Activated CD4-positive, alpha-beta T cell treated with anti-CD3 and anti-CD28 coated beads for 48 hours (primary cell): ENCODE measurements at regions not wholly inside any gene's neighbourhood (a gene's known extent, or its start where the extent isn't known, plus 50 kb on each side); places are given as distances from the start of the nearest gene placed in this dataset.
"Not testable (repeated sequence)": the region's sequence is repeated elsewhere in the genome, so short reads cannot be mapped to it uniquely, and the experiment has no call there.

Experiments used
- DNase-seq: peaks from one replicate; pipeline ENCODE4 v3.0.0-alpha.2; 2020

- no peak for DNase-seq
These were observed 262.5 kb downstream of the FRK start for GRCh38 chr6:115798229-115798628.

GRCh38 chr6:115796829-115797228, 263.9 kb downstream of the FRK start:
- no peak for DNase-seq

GRCh38 chr6:115796061-115796460, 264.6 kb downstream of the FRK start:
- DNase-seq, result no peak

GRCh38 chr6:115783402-115784061, 277.2 kb downstream of the FRK start:
- DNase-seq, result no peak

GRCh38 chr6:115782612-115783011, 278.1 kb downstream of the FRK start:
- no peak for DNase-seq

- no peak for DNase-seq
These were observed 286.9 kb downstream of the FRK start for GRCh38 chr6:115773741-115774140.

- no peak for DNase-seq
These were observed 289.8 kb downstream of the FRK start for GRCh38 chr6:115770851-115771250.

- no peak for DNase-seq
These were observed 292.2 kb downstream of the FRK start for GRCh38 chr6:115768500-115768899.

- no peak for DNase-seq
These were observed 292.8 kb downstream of the FRK start for GRCh38 chr6:115767931-115768330.

GRCh38 chr6:115766745-115767462, 293.8 kb downstream of the FRK start:
- no peak for DNase-seq

GRCh38 chr6:115765966-115766365, 294.7 kb downstream of the FRK start:
- DNase-seq, result no peak

- no peak for DNase-seq
These were observed 301.6 kb downstream of the FRK start for GRCh38 chr6:115759051-115759450.

- DNase-seq, result no peak
These were observed 307.2 kb downstream of the FRK start for GRCh38 chr6:115753446-115753845.

- DNase-seq, result no peak
These were observed 309.7 kb downstream of the FRK start for GRCh38 chr6:115750946-115751345.

GRCh38 chr6:115750292-115750691, 310.4 kb downstream of the FRK start:
- DNase-seq, result no peak

- DNase-seq, result no peak
These were observed 313.0 kb downstream of the FRK start for GRCh38 chr6:115747719-115748118.

- DNase-seq, result not testable (repeated sequence)
These were observed 314.1 kb downstream of the FRK start for GRCh38 chr6:115746583-115746982.

- DNase-seq, result no peak
These were observed 319.8 kb downstream of the FRK start for GRCh38 chr6:115740907-115741306.

GRCh38 chr6:115735610-115736009, 325.1 kb downstream of the FRK start:
- no peak for DNase-seq

GRCh38 chr6:115733426-115733825, 327.3 kb downstream of the FRK start:
- DNase-seq, result no peak

- DNase-seq, result no peak
These were observed 331.7 kb downstream of the FRK start for GRCh38 chr6:115729036-115729435.

- DNase-seq, result no peak
These were observed 332.5 kb downstream of the FRK start for GRCh38 chr6:115728171-115728570.

GRCh38 chr6:115721564-115721963, 339.1 kb downstream of the FRK start:
- DNase-seq, result no peak

GRCh38 chr6:115720900-115721299, 339.8 kb downstream of the FRK start:
- DNase-seq, result no peak

GRCh38 chr6:115717472-115717871, 343.2 kb downstream of the FRK start:
- no peak for DNase-seq
